Fibroblast of pulmonary artery (primary cell): ENCODE measurements at regions not wholly inside any gene's neighbourhood (a gene's known extent, or its start where the extent isn't known, plus 50 kb on each side); places are given as distances from the start of the nearest gene placed in this dataset.

Experiments used
- DNase-seq: peaks from one replicate; pipeline ENCODE4 v3.0.0-alpha.2; 2010; ENCODE audit warnings: low read depth
- H3K4me3 ChIP-seq: replicated peaks from 2 replicates; pipeline ENCODE4 v1.5.1; 2011; ENCODE audit warnings: low read depth, mild to moderate bottlenecking, control low read depth, low read length, moderate library complexity
- TF ChIP-seq, protein P1 (sequence below): IDR thresholded peaks from 2 replicates; pipeline ENCODE4 v1.5.1; 2011; ENCODE audit warnings: mild to moderate bottlenecking, control low read depth, low read length, inconsistent platforms; ENCODE audit errors: missing control alignments

- no peak for DNase-seq
- TF ChIP-seq, protein P1, sequence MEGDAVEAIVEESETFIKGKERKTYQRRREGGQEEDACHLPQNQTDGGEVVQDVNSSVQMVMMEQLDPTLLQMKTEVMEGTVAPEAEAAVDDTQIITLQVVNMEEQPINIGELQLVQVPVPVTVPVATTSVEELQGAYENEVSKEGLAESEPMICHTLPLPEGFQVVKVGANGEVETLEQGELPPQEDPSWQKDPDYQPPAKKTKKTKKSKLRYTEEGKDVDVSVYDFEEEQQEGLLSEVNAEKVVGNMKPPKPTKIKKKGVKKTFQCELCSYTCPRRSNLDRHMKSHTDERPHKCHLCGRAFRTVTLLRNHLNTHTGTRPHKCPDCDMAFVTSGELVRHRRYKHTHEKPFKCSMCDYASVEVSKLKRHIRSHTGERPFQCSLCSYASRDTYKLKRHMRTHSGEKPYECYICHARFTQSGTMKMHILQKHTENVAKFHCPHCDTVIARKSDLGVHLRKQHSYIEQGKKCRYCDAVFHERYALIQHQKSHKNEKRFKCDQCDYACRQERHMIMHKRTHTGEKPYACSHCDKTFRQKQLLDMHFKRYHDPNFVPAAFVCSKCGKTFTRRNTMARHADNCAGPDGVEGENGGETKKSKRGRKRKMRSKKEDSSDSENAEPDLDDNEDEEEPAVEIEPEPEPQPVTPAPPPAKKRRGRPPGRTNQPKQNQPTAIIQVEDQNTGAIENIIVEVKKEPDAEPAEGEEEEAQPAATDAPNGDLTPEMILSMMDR, result no peak
- H3K4me3 ChIP-seq, result no peak overlapping the region
Observed at GRCh38 chr12:124120739-124121138, 147.7 kb downstream of the ZNF664 start.

- no peak overlapping the region for H3K4me3 ChIP-seq
- TF ChIP-seq, protein P1, result no peak
- DNase-seq, result no peak
Observed at GRCh38 chr12:124122722-124123121, 149.7 kb downstream of the ZNF664 start.

- H3K4me3 ChIP-seq, result no peak overlapping the region
- TF ChIP-seq, protein P1, result no peak
- no peak for DNase-seq
Observed at GRCh38 chr12:124123296-124124000, 150.4 kb downstream of the ZNF664 start.

- no peak overlapping the region for H3K4me3 ChIP-seq
- DNase-seq, result no peak
- TF ChIP-seq, protein P1, result no peak
Observed at GRCh38 chr12:124125203-124125871, 152.3 kb downstream of the ZNF664 start.

DNA sequence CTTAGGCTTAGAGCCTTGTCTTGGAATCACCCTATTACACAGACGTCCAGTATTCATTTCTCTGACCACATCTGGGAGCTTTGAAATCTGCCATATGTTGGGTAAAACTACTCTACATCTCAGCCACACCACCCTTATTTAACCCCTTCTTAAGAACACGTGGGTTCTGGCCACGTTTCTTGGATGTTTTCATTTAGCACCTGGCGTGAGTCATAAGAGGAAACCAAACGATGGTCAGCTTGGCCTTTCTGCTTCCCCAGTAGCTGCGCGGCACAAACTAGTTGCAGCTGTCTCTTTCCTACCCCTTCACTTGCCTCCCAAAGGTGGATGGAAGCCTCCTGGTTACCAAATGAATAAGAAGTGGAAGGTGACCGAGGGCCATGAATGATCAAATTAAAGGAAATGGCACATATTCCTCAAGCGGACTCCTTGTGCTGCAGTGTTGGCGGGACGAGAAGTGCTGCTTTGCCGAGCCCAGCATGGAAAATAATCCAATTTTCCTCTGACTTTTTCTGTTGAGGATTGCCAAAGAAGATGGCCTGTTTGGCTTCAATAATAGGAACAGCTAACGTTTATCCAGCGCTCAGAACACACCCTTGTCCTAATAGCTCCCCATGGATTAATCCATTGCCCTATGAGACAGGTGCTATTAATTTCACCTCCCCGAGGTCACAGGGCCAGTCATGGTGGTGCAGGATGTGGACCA, 154.1 kb downstream of the ZNF664 start:
- no peak for DNase-seq
- no peak overlapping the region for H3K4me3 ChIP-seq
- TF ChIP-seq, protein P1, result no peak

DNA sequence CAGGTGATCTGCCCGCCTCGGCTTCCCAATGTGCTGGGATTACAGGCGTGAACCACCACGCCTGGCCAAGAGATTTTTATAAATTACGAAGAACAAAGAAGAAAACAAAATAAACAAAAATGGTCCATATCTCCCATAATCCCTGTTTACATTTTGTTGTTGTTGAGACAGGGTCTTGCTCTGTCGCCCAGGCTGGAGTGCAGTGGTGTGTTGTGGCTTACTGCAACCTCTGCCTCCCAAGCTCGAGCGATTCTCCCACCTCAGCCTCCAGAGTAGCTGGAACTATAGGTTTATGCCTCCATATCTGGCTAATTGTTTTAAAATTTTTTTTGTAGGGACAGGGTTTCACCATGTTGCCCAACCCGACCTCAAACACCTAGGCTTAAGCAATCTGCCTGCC, 156.1 kb downstream of the ZNF664 start:
- TF ChIP-seq, protein P1, result no peak
- DNase-seq, result no peak
- H3K4me3 ChIP-seq, result no peak overlapping the region
